GM21360 (cell line): ENCODE measurements at regions not wholly inside any gene's neighbourhood (a gene's known extent, or its start where the extent isn't known, plus 50 kb on each side); places are given as distances from the start of the nearest gene placed in this dataset.
"Not testable (repeated sequence)": the region's sequence is repeated elsewhere in the genome, so short reads cannot be mapped to it uniquely, and the experiment has no call there.

Experiments
- ATAC-seq: cut with Tn5 transposase; IDR thresholded peaks from one replicate; pipeline ENCODE4 v1.9.1; 2021; ENCODE audit warnings: mild to moderate bottlenecking, moderate library complexity; ENCODE audit not compliant: unreplicated experiment

DNA sequence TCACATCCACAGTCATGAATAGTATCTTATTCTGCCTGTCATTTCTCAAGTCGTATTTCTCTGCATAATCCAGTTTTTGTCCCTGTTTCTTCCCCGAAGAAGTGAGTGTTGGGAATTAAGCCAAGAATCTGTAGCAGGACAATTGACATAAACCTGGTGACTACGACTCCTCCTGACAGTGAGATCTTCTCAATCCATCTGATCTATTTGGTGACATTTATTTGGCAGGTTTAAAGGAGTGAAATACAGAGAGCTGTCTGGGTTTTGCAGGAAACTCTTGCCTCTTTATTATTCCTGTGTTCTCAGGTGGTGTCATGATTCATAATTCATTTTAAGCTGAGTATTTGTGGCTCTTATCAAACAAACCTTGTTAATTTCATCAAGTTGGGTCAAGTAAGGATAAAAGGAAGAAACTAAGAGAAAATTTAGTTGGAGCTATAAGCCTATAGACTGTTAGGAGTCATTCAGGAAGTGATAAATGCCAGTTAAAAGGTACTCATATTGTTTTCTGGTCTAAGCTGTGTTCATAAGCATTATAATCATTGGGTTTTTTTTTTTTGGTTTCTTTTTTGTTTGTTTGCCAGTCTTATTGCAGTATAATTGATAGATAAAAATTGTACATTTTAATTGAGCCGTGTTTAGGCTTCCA is 95.9 kb upstream of the PCSK1 start:
- ATAC-seq = no peak

- ATAC-seq = no peak
Measured at GRCh38 chr5:96529559-96529958, 96.5 kb upstream of the PCSK1 start.

GRCh38 chr5:96530901-96531300 is 97.9 kb upstream of the PCSK1 start:
- no peak for ATAC-seq

DNA sequence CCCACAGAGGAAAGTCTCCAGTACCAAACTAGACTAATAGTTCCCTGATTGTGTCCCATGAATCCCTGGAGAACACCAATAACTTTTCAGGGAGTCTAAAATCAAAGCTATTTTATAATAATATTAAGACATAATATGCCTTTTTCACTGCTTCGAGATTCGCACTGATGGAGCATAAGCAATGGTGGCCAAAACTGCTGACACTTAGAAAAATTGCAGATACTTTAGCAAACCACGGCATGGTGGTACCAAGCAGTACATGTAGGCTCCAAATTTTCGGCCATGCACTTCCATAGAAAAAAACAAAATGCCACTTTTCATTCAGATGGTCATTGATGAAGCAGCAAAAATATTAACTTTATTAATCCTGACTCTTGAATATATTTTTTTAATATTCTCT is 100.3 kb upstream of the PCSK1 start:
- no peak for ATAC-seq

DNA sequence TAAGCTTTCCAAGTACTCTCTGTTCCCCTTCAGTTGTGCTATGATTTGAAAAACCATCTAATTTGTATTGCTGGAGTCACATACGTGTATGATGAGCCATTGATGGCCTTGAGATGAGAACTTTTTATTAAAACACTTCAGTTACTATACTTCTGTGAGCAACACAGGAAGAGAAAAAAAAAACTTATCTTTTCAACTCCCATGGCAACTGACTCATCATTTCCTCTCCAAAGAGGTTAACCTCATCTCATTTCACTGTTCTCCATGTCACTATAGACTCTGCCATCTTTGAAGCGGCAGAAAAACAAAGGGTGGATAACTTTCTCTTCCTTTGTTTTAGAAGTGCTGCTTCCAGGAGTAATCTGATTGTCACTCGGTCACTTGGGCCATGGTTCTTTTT is 104.3 kb upstream of the PCSK1 start:
- ATAC-seq = no peak

DNA sequence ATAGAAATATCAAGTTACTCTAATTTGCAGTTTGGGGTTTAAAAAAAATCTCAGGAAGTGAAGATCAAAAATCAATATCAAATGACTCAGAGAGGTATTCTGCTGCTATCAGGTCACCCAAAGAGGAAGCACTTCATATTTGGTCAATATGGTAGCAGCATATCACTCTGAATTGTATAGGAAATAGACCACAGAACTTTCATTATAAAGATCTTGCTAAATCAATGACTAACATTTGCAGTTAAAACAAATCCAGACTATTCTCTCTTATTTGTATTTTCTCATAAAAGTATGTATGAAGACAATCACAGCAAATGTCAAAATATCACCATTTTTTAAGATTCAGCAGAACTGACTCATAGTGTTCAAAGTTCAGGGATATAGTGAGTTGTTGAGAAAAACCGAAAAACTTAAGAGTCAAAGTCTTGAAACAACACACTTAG is 105.8 kb upstream of the PCSK1 start:
- ATAC-seq = no peak

GRCh38 chr5:96546120-96546519 is 113.1 kb upstream of the PCSK1 start:
- ATAC-seq = no peak

GRCh38 chr5:96547486-96547885 is 114.4 kb upstream of the PCSK1 start:
- no peak for ATAC-seq

DNA sequence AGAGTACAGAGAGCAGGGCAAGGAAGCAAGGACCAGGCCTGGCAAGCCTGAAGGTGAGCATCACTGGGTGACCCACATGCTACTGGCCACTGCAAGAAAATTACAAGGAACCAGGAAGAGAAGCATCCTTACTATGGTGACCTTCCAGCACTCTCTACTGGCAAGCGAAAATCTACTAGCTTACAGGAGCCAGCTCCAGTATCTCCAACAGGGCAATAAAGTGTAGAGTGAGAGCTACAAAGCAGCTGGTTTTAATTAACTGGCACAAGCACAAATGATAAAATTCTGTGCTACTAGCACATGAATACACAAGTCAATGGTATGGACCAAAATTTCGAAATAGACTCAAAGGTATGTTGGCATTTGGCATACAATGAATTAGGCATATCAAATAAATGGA is 113.3 kb upstream of the CAST start:
- no peak for ATAC-seq

GRCh38 chr5:96560857-96561256 is 101.3 kb upstream of the CAST start:
- not testable (repeated sequence) for ATAC-seq

DNA sequence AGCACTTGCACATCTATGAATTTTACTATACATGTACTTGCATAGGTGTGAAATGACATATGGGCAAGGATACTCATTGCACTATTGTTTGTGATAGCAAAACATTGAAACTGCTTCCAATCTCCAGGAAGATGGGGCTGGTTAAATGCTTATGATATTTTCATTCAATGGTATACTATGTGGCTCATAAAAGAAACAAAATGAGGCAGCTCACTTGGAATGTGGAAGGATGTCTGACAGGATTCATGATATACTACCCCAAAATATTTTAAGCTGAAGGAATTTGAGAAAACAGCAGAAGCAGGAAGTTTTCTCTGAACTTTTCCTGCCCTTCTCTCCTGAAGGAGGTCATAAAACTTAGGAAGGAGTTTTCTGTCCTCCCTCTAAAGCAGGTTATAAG is 99.6 kb upstream of the CAST start:
- ATAC-seq = no peak

GRCh38 chr5:96563816-96564215 is 98.4 kb upstream of the CAST start:
- no peak for ATAC-seq

GRCh38 chr5:96565582-96566265 is 96.5 kb upstream of the CAST start:
- no peak for ATAC-seq

DNA sequence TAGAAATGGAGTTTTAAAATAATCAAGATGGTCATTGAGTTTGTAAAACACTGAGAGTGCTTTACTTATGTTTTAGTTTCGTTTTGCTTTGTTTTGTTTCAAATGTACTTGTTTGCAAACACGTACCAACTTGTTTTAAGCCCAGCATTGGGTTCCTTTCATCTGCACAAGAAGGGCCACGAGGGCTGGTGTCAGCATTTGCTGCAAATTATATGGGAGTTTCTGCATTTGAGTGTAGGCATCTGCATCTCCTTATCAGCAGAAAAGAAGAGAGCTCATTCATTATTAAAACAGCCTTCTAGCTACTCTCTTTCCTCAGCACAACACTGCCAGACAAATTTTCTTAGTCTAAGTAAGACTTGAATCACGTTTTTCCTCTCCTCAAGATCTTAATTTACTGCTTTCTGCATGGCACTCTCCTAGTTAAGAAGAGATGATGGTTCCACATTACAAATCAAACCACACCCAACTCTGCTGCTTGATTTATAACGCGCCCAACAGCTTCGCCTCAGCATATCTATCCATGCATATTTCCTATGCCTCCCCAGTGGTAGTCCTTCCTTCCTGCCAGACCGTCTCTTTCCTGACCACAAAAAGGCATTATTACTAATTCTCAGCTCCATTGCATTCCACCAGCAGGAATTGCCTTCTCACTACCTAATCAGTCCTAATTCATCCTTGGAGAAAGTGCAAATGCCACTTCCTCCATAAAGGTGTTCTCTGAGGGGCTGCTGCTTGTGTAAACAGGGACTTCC is 95.2 kb upstream of the CAST start:
- ATAC-seq = no peak

DNA sequence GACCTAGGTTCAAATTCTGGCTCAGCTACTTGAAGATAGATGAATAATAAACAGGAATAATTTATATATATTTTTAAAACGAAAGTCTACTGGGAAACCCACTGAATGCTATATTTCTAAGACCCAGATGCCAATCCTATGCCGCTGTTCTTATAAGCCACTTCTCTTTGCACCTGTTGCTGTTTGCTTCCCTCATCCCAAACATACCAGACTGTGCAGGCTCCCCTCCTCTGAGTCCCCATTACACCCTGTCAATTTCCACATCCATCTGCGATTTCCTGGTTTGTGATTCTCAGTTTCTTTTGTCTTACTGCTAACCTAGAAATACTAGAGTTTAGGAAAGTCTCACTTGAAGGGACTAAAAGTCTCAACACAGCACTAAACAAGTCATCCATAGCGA is 92.8 kb upstream of the CAST start:
- ATAC-seq = no peak

DNA sequence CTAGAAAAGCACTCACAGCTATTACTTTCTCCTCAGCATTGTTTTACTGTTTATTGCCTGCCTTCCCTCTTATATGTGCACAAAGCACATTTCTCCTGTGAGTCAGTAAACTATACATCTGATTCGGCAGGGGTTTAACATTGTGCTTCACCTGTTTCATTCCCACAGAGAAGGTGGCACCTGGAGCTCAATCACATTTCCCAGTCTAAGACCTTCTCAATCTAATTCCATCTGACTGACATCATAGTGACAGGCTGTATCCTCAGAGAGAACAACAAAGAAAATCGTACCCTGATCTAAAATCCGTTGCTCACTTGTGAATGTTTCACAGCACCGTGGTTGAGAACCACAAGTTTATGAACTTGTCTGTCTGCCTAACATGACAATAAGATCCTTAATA is 92.4 kb upstream of the CAST start:
- ATAC-seq = no peak

DNA sequence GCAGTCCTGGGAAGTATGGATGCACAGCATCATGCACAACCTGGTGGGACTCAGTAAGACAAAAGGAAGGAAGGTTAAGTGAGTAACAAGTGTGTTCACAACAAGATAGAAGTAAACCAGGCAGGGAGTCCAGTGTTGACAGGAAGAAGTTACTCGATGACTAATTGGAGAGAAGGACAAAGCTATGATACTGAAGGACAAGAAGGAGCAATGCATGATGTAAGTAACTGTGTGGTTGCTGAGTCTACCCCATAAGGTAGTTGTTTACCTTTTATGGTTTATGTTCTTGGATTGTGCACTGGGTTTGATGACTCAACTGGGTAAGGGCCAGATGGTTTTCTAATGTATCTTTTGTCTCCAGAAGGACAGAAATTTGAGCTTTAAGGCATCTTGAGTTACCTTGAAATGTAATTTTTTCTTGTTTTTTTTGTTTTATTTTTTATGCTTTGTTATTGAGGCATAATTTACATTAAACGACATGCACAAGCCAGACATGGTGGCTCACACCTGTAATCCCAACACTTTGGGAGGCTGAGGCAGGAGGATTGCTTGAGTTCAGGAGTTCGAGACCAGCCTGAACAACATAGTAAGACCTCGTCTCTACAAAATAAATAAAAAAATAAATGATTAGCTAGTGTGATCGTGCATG is 89.2 kb upstream of the CAST start:
- ATAC-seq = no peak

- ATAC-seq = no peak
Measured at GRCh38 chr5:96573513-96573894, 88.7 kb upstream of the CAST start.

- no peak for ATAC-seq
Measured at GRCh38 chr5:96576876-96577275, 85.3 kb upstream of the CAST start.

- ATAC-seq = no peak
Measured at GRCh38 chr5:96577909-96578308, 84.3 kb upstream of the CAST start.

GRCh38 chr5:96579711-96580110 is 82.5 kb upstream of the CAST start:
- no peak for ATAC-seq

GRCh38 chr5:96582343-96582742 is 79.8 kb upstream of the CAST start:
- no peak for ATAC-seq
